ENCODE measurements at regions not wholly inside any gene's neighbourhood (a gene's known extent, or its start where the extent isn't known, plus 50 kb on each side); places are given as distances from the start of the nearest gene placed in this dataset.

DNA sequence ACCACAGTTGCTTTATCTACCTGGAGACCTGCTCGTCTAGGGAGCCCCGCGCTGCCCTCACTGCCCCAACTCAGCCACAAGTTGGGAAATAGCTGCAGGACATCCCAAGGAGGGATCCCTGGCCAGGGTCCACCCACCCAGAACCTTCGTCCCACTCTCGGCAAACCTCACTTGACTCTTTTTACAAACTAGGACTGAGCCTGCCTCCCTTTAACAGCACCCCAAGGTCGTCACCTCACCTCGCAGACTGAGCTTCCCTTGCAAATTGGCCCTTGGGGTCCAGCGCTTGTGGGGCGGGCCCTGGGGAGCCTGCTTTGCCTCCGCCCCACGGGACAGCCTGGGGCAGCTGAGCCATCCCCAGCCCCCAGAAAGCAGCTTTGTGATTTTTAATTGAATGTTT, 1505.8 kb downstream of the TBC1D22A start:
- intact Hi-C loops (cut with DNase I) = no loop called here
- Histone ChIP-seq H3K27me3 (peaks cover 0 to 47% (median 0%) of the 10 kb centered on the region in 9 donors), H3K4me1 (no peaks in the 10 kb centered on the region), H3K27ac (no peak overlapping the region), H3K4me3 (no peak overlapping the region), H3K9me3 (no peaks in the 10 kb centered on the region), H3K36me3 (no peaks in the 10 kb centered on the region)
- TF ChIP-seq POLR2A (IDR thresholded peaks at IDR 0.05) = no peak
- TF ChIP-seq, protein P1, sequence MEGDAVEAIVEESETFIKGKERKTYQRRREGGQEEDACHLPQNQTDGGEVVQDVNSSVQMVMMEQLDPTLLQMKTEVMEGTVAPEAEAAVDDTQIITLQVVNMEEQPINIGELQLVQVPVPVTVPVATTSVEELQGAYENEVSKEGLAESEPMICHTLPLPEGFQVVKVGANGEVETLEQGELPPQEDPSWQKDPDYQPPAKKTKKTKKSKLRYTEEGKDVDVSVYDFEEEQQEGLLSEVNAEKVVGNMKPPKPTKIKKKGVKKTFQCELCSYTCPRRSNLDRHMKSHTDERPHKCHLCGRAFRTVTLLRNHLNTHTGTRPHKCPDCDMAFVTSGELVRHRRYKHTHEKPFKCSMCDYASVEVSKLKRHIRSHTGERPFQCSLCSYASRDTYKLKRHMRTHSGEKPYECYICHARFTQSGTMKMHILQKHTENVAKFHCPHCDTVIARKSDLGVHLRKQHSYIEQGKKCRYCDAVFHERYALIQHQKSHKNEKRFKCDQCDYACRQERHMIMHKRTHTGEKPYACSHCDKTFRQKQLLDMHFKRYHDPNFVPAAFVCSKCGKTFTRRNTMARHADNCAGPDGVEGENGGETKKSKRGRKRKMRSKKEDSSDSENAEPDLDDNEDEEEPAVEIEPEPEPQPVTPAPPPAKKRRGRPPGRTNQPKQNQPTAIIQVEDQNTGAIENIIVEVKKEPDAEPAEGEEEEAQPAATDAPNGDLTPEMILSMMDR (IDR thresholded peaks at IDR 0.05) = no peak
- 64 to 72% (median 69%) methylated on average over 11 of the region's 11 CpGs for WGBS, 4 donors
- DNase-seq = no peak
- ATAC-seq = no peak

DNA sequence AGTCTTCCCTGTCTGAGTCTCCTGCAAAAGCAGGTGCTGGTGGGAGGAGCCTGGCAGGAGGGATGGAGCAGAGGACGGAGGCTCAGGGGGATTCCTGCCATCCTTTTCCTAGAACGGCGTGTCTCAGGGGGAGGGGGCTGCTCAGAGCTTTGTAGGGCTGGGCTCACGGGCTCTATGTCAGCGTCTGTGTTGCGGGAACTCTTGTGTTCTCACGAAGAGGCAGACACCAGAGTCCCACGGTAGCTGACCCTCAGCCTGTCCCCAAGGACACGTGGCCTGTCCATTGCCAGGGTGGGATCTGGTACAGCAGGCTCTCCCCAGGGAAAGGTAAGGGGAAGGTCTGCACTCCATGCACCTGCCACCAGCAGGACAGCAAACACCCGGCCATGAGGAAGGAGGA, 1505.2 kb downstream of the TBC1D22A start:
- TF ChIP-seq, protein P1 (IDR thresholded peaks at IDR 0.05) = no peak
- TF ChIP-seq POLR2A (IDR thresholded peaks at IDR 0.05) = no peak
- intact Hi-C loops (cut with DNase I) = no loop called here
- H3K27ac ChIP-seq = no peak overlapping the region

DNA sequence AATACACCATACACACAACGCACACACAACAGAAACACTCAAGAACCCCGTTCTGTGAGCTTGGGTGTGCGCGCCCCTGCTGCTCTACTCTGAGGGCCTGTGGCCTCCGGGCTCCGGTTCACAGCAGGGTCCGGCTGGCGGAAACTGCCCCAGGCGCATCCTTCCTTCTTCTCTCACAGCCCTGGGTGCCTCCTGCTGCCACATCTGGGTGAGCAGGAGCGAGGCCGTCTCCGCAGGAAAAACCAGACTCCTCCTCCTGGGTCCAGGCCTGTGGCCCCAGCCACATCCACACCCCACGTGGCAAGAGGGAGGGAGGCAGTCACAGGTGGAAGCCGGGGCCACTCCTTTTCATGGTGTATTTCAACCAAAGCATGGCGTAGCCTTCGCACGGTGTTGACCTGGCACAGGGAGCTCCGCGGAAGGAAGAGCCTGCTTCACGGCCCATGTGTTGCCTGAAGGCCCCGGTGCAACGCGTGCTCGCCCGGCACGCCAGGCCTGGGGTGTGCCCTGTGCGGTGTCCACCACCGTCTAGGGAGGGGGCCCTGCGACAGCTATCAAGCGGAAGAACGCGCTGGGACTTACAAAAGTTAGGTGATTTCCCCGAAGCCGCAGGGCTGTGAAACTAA, 1502.7 kb downstream of the TBC1D22A start:
- intact Hi-C loops (cut with DNase I) = no loop called here
- DNase-seq (no peak), ATAC-seq (no peak)
- H3K36me3 ChIP-seq = no peaks in the 10 kb centered on the region
- no peaks in the 10 kb centered on the region for H3K9me3 ChIP-seq
- H3K27me3 ChIP-seq = peaks cover 0 to 33% (median 0%) of the 10 kb centered on the region in 9 donors
- WGBS, 4 donors = 80 to 90% (median 89%) methylated on average over 21 to 34 of the region's 34 CpGs
- no peaks in the 10 kb centered on the region for H3K4me1 ChIP-seq
- TF ChIP-seq POLR2A (IDR thresholded peaks at IDR 0.05) = no peak
- TF ChIP-seq, protein P1 (IDR thresholded peaks at IDR 0.05) = no peak
- no peak overlapping the region for H3K4me3 ChIP-seq
- H3K27ac ChIP-seq = no peak overlapping the region

More for the DNA sequence above, 1505.2 kb downstream of the TBC1D22A start:
- no peaks in the 10 kb centered on the region for H3K36me3 ChIP-seq
- H3K4me3 ChIP-seq = no peak overlapping the region
- H3K4me1 ChIP-seq = no peaks in the 10 kb centered on the region
- H3K27me3 ChIP-seq = peaks cover 0 to 46% (median 0%) of the 10 kb centered on the region in 9 donors
- DNase-seq (no peak), ATAC-seq (no peak)
- H3K9me3 ChIP-seq = no peaks in the 10 kb centered on the region
- 29 to 47% (median 41%) methylated on average over 10 of the region's 10 CpGs for WGBS, 4 donors

DNA sequence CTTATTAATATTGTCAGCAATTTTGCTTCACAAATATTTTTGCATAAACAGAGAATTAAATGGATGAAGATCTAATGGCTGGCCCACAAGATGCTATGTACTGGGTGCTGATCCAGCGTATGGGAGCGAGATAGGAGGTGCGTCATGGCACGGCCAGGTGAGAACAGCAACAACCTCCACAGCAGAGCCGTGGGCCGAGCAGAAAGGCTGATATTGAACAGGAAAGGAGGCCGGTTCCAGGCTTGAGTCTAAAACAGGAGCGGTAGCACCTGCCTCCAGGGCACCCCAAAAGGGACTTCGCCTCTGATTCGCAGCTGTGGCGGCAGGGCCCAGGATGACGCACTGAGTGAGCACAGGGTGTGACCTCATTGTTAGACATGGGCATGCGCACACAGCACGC, 1502.1 kb downstream of the TBC1D22A start:
- H3K4me3 ChIP-seq = no peak overlapping the region
- WGBS, 4 donors = 84 to 91% (median 87%) methylated on average over 14 of the region's 14 CpGs
- H3K27ac ChIP-seq = no peak overlapping the region
- intact Hi-C loops (cut with DNase I) = no loop called here
- no peak for TF ChIP-seq POLR2A (IDR thresholded peaks at IDR 0.05)
- TF ChIP-seq, protein P1 (IDR thresholded peaks at IDR 0.05) = no peak
- ATAC-seq (no peak), DNase-seq (no peak)
- peaks cover 0 to 30% (median 0%) of the 10 kb centered on the region in 9 donors for H3K27me3 ChIP-seq
- H3K36me3 ChIP-seq = no peaks in the 10 kb centered on the region
- no peaks in the 10 kb centered on the region for H3K4me1 ChIP-seq
- H3K9me3 ChIP-seq = no peaks in the 10 kb centered on the region

Measured in heart left ventricle (tissue), 16 donors.